Embryonic facial prominence (tissue), 1 donor: ENCODE measurements at regions not wholly inside any gene's neighbourhood (a gene's known extent, or its start where the extent isn't known, plus 50 kb on each side); places are given as distances from the start of the nearest gene placed in this dataset.
"Not testable (repeated sequence)": the region's sequence is repeated elsewhere in the genome, so short reads cannot be mapped to it uniquely, and the experiment has no call there.

Experiments
- DNase-seq: peaks from one replicate; pipeline ENCODE4 v3.0.0-alpha.2; 2016; ENCODE audit errors: extremely low spot score

- DNase-seq: not testable (repeated sequence)
Observed at GRCh38 chr3:22381564-22381963, 630.6 kb upstream of the ZNF385D start.

DNA sequence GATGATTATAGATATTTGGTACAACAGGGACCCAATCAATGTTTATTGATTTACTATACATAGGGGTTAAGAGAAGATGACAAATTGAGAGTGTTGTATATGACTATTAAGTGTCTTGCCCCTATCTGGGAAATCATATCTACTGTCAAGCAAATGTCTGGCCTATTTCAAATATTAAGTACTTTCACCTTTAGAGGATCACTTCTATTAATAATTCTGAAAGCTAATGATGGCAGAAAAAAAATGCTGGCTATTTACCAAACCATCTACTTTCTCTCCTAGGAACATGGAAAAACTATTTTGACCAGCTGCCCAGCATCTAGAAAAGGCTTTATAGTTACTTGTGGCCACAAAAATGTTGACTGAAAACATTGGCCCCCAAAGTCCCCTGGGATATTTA lies 632.3 kb upstream of the ZNF385D start:
- no peak for DNase-seq

- DNase-seq: no peak
Observed at GRCh38 chr3:22386107-22386506, 635.1 kb upstream of the ZNF385D start.

DNA sequence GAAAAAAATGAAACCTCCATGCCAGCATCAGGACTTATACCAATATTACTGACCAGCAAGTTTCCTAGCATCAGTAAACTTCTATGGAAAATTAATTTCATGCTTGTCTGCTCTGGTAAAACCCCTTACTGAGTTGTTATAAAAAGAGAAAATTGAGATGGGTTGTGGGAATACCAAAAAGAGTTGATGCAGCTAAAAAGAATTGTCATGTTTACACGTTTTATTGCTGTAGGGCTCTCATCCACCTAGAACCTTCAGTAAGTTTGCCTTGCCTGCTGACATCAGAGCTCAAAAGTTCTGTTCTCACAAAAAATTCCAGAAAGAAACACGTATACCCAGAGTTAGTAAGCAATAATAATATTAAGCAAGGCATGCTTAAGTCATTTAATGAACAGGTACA lies 641.3 kb upstream of the ZNF385D start:
- DNase-seq: no peak

DNA sequence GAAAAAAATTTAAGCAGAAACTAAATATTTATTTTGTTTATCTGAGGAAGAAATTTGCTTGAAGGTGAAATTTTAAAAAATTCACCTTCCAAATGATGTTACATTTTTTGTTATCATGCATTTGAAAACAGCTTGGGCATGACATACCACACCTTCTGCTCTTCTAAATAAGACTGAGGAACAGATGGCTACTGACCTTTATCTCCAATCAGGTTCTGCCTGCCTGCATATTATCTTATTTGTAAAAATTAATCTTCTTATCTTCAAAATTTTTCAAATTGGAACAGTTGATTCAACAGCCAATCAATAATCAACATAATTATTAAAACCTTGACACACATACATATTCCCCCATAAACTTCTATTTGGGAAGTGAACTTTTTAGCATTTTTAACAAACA lies 641.8 kb upstream of the ZNF385D start:
- DNase-seq: no peak

GRCh38 chr3:22399566-22399965 lies 648.6 kb upstream of the ZNF385D start:
- no peak for DNase-seq

DNA sequence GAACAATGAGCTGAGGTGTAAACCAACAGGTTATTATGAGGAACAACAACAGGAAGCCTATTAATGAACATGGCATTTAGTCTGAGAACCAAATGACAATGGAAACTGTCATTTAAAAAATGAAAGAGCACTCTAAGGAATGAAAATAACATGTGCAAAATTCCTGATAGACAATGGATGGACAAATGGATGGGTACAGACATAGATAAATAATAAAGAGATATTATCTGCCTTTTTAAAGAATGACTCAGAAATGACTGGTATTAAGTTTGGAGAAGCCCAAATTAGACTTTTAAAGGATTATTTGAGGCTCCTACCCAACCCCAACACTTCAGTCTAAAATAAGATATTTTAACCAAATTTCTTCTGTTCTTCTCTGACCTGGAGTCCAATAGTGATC lies 650.5 kb upstream of the ZNF385D start:
- DNase-seq: no peak

DNA sequence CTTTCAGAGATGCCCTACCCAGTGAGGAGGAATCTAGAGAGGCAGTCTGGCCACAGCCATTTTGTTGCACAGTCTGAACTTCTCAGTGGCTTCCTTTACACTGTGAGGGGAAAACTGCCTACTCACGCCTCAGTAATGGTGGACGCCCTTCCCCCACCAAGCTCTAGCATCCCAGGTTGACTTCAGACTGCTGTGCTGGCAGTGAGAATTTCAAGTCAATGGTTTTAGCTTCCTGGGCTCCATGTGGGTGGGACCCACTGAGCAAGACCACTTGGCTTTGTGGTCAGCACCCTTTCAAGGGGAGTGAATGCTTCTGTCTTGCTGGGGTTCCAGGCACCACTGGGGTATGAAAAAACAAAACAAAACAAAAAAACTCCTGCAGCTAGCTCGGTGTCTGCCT lies 663.2 kb upstream of the ZNF385D start:
- no peak for DNase-seq

GRCh38 chr3:22416838-22417446 lies 665.9 kb upstream of the ZNF385D start:
- not testable (repeated sequence) for DNase-seq

GRCh38 chr3:22419261-22419660 lies 668.3 kb upstream of the ZNF385D start:
- no peak for DNase-seq

DNA sequence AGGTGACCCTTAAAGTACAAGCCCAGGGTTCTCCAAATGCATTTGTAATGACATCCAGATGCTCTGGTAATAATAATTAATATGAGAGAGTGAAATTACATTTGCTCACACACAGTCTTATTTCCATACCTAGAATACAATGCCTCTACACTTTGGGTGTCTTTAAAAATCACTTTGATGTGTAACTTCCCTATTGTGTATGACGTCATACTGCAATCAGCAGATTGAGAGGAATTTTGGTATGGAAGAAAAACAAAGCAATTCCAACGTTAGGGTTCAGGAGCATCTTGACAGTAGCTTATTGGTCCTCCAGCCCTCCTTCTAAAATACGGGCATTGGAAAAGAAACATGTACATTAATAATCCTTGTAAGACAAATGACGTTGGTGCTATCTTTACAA lies 670.6 kb upstream of the ZNF385D start:
- no peak for DNase-seq

- DNase-seq: no peak
Observed at GRCh38 chr3:22431334-22431733, 680.3 kb upstream of the ZNF385D start.

DNA sequence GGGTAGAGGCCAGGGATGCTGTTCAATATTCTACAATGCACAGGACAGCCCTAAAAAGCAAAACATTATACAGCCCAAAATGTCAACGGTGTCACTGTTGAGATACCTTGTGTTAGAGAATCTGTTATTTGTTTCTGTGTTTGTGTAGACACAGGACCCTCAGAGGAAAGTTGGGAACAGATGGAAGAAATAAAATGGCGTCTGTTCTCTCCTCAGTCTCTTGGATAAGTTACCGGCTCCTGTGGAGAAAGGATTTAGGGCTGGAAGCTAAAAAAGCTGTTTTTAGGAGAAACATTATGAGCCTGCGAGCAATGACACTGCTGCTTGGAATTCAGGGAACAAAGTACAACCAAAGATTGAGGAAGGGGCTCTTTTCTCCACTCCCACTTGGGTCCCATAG lies 688.6 kb upstream of the ZNF385D start:
- DNase-seq: no peak

GRCh38 chr3:22441711-22442110 lies 690.7 kb upstream of the ZNF385D start:
- no peak for DNase-seq

DNA sequence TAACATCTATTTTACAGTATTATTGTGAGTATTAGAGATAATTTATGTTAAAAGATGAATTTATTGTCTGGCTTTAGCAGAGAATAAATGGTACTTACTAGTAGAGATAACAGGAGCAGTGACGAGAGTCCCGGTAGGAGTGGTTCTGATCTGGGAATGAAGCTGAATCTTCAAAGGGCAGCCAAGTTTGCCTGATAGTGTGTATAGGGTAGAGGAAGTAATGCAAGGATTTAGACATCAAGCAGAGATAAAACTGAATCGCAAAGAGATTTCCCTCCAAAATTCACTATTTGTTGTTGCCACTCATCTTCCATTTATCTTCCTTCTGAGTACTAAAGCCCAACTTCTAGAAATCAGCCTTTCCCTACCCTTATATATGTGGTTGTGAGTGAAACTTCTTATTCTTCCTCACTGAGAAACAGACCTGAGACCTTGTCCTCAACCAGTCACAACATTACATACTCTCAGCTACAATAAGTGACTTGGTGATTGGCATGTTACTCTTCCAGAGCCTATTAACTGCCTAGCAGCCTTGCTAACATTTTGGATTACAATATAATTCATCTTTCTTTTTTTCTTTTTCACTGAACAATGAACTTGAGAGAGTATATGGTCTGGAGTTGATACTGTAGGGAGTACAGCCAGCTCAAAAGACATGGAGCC lies 692.7 kb upstream of the ZNF385D start:
- DNase-seq: no peak

GRCh38 chr3:22445336-22445735 lies 694.3 kb upstream of the ZNF385D start:
- DNase-seq: not testable (repeated sequence)

DNA sequence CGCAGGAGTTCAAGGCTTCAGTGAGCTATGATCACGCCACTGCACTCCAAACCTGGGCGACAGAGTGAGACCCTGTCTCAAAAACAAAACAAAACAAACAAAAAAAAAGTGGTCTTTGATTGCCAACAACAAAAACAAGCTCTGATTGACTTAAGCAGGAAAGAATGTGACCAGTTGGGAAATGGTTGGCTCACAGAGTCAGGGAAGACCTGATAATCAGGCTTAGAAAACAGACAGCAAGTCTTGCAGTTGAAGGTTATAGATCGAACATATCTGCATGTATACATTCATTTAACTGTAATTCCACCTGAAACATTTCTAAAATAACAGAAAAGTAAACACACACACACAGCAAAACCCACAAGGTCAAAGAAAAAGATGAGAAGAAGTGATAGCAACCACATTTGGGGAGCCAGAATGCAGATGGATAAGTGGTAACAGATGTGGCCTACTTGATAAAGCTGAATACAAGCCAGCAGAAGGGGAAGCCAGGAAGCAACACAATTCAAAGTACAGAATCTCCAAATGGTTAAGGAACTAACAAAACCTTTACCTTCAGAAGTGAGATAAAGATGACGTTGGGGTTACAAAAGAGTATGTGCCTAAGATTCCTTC lies 699.9 kb upstream of the ZNF385D start:
- no peak for DNase-seq

DNA sequence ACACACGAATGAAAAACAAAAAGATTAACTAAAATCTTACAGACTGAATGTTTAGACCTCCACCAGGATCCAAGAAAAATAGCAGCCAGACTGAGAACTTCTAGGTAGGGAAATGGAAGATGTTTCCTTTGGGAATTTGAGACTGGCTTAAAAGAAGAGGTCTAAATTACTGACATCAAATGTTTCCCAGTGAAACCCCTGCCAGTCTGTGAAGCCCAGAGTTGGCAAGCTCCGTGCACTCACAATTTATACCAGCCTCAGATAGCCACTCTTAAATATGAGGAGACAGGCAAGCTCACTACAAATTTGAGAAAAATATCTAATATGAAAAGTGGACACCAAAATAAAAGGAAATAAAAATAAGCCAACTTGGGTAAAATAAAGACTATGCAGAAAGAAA lies 700.5 kb upstream of the ZNF385D start:
- DNase-seq: no peak

DNA sequence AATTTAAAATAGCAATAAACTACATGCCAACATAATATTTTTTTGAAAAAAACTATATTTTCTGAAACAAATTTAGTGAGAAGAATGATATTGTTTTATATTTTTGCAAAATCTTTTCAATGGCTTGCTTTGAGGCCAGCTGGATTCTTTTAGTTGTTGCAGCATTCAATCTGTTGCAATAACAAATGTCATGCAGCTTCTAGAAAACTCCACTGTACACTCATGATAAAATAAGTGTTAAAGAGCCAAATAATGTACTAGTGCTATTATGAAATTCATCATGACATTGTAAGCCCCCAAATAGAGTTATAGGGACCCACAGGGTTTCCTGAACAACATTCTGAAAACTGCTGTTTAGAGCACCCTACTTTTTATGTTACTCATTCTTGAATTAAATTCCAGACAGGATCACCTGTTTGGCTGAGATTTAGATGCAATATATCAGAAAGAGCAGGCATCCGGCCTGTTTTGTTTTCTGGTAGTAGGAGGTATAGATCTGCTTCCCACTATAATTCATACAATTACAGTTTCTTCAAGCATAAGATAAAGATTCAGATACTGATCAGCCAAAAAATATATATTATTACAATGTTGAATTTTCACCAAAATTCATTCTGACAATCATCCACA lies 703.0 kb upstream of the ZNF385D start:
- no peak for DNase-seq

DNA sequence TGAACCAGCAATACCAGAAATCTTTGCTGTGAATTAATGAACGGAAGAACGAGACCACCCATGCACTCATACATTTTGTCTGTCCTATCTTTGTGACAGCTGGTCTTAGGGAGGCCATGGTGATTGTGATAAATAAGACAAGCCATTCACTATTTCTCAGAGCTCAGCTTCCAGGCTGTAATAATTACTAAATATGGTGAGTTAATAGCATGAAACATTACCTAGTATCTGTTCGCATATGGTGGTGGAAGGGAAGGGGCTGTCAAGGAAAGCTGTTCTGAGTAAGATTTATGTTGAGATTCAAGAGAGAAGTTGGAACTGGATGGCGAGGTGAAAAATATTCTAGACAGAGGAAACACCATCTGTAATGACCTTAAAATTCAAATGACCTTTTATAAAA lies 719.0 kb upstream of the ZNF385D start:
- no peak for DNase-seq

DNA sequence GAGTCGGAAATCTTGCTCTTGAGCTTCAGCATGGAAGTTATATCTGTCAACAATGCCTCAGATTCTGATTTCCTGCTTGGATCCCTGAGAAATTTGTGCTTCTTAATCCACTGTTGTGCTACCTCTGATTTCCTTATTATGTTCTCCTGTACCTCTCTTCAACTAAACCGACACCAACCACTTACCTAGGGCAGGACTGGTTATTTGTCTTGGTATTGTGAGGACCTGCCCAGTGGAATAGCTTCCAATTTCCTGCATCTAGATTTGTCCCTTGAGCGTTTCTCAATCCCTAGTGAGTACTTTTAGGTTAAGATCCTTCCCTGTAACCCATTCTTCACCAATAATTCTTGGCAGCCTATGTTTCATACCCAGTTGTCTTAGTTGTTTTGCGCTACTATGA lies 720.5 kb upstream of the ZNF385D start:
- DNase-seq: no peak

DNA sequence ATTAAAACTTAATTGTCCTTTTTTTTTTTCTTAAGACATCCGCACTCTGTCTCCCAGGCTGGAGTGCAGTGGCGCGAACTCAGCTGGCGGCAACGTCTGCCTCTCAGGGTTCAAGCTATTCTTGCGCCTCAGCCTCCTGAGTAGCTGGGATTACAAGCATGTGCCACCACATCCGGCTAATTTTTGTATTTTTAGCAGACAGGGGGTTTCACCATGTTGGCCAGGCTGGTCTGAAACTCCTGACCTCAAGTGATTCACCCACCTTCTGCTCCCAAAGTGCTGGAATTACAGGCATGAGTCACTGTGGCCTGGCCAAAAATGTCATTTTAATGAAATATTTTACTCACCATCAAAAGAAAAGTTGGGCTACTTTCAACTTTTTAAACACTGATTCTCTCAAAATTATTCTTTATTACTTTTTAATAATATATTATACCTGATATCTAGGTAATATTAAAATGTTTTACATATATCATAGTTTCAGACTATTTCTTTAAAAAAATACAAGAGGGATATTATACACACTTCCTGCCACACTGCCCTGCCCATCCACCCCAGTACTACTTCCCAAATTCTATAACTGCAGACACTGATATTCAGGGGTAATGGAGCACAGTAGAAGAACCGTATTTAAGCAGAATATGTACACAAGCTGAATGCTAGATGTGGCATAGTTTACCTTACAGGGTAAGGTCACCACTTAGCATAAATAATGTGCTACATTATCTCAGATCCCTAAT lies 723.9 kb upstream of the ZNF385D start:
- no peak for DNase-seq
